ENCODE measurements at regions not wholly inside any gene's neighbourhood (a gene's known extent, or its start where the extent isn't known, plus 50 kb on each side); places are given as distances from the start of the nearest gene placed in this dataset.

- CTCF ChIA-PET, result interaction anchor here (0.6 kb wide), 1 partner anchor 679 kb away, joined by 4 read pairs; no protein-coding TSS in a partner anchor
- Mint-ChIP-seq H3K4me1 (no peaks in the 10 kb centered on the region), H3K9me3 (ENCODE audit: low read depth) (no peaks in the 10 kb centered on the region), H3K36me3 (ENCODE audit: low read depth) (no peaks in the 10 kb centered on the region), H3K4me3 (no peak overlapping the region), H3K27ac (no peak overlapping the region), H3K27me3 (peaks cover 17% of the 10 kb centered on the region)
- ATAC-seq, result no peak
- intact Hi-C loops (cut with DNase I, micrococcal nuclease), result no loop called here
- POLR2A ChIA-PET, result no interaction called here
- DNase-seq, result no peak
These were observed 133.9 kb upstream of the UBASH3B start for GRCh38 chr11:122521626-122522025.

DNA sequence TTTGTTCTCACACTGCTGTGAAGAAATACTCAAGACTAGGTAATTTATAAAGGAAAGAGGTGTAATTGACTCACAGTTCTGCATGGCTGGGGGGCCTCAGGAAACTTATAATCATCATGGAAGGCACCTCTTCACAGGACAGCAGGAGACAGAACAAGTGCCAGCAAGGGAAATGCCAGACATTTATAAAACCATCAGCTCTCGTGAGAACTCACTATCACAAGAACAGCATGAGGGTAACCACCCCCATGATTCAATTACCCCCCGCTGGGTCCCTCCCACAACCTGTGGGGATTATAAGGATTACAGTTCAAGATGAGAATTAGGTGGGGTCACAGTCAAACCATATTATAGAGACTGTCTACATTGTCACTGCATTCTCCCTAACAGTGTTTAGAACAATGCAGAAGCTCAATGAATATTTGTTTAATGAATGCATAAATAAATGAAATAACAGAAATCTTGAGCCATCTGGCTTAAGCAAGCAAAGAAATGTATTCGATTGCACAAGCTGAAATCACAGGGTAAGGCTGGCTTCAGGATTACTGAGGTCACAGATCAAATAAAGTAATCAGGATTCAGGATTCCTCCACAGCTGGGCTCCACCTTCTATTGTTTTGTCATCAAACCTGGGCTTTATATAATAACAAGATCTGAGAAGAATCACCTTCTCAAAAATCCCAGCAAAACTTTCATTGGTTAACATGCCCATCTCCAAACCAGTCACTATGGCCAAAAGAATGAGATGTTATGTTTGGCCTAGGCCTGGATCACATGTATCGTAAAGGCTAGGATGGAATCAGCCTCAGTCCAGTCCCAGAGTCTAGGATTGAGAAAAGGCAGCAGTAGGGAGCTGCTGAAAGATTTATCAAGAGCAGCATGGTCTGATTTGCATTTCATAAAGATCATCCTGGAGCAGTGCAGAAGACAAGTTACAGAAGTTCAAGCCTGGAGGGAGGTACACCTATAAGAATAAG is 137.8 kb upstream of the UBASH3B start:
- Mint-ChIP-seq H3K9me3 (ENCODE audit: low read depth) (no peaks in the 10 kb centered on the region), H3K27me3 (peaks cover 9% of the 10 kb centered on the region), H3K36me3 (ENCODE audit: low read depth) (no peaks in the 10 kb centered on the region), H3K27ac (no peak overlapping the region), H3K4me3 (no peak overlapping the region), H3K4me1 (no peaks in the 10 kb centered on the region)
- no peak for DNase-seq
- POLR2A ChIA-PET, result no interaction called here
- intact Hi-C loops (cut with DNase I, micrococcal nuclease), result no loop called here
- no peak for ATAC-seq
- CTCF ChIA-PET, result no interaction called here

- DNase-seq (no peak), ATAC-seq (no peak)
- Mint-ChIP-seq H3K4me3 (no peak overlapping the region), H3K4me1 (no peaks in the 10 kb centered on the region), H3K27me3 (peaks cover 8% of the 10 kb centered on the region), H3K9me3 (ENCODE audit: low read depth) (no peaks in the 10 kb centered on the region), H3K36me3 (ENCODE audit: low read depth) (no peaks in the 10 kb centered on the region), H3K27ac (no peak overlapping the region)
- intact Hi-C loops (cut with DNase I, micrococcal nuclease), result no loop called here
- POLR2A ChIA-PET, result no interaction called here
- CTCF ChIA-PET, result no interaction called here
These were observed 138.8 kb upstream of the UBASH3B start for GRCh38 chr11:122516686-122517085.

DNA sequence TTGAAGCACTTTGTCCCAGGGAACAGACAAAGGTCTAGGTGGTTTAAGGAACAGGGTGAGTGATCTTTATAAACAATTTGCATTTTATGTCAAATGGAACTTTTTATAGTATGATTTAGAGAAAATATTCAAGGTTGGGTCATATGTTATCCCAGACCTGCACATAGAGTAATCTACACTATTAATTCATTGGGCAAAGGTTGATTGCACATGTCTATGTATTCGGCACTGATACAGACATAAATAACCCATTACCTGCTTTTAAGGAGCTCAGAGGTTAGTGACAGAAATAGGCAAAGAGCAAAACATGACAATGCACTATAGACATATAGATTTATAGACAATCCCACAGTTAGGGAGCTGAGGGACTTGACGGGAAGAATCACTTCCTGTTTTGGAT is 141.5 kb upstream of the UBASH3B start:
- POLR2A ChIA-PET, result no interaction called here
- Mint-ChIP-seq H3K27ac (no peak overlapping the region), H3K9me3 (ENCODE audit: low read depth) (no peaks in the 10 kb centered on the region), H3K4me1 (no peaks in the 10 kb centered on the region), H3K4me3 (no peak overlapping the region), H3K27me3 (peaks cover 4% of the 10 kb centered on the region), H3K36me3 (ENCODE audit: low read depth) (no peaks in the 10 kb centered on the region)
- DNase-seq, result no peak
- intact Hi-C loops (cut with DNase I, micrococcal nuclease), result no loop called here
- CTCF ChIA-PET, result no interaction called here
- ATAC-seq, result no peak

- Mint-ChIP-seq H3K36me3 (ENCODE audit: low read depth) (no peaks in the 10 kb centered on the region), H3K4me3 (no peak overlapping the region), H3K27ac (no peak overlapping the region), H3K4me1 (no peaks in the 10 kb centered on the region), H3K27me3 (peaks cover 2% of the 10 kb centered on the region), H3K9me3 (ENCODE audit: low read depth) (no peaks in the 10 kb centered on the region)
- intact Hi-C loops (cut with DNase I, micrococcal nuclease), result no loop called here
- DNase-seq (no peak), ATAC-seq (no peak)
- ChIA-PET CTCF (no interaction called here), POLR2A (no interaction called here)
These were observed 142.2 kb upstream of the UBASH3B start for GRCh38 chr11:122513328-122513727.

- H3K27me3 Mint-ChIP-seq, result peaks cover 5% of the 10 kb centered on the region
- no peak overlapping the region for H3K4me3 Mint-ChIP-seq
- ATAC-seq, result no peak
- no peaks in the 10 kb centered on the region for H3K36me3 Mint-ChIP-seq (ENCODE audit: low read depth)
- H3K27ac Mint-ChIP-seq, result no peak overlapping the region
- H3K4me1 Mint-ChIP-seq, result no peaks in the 10 kb centered on the region
- no peaks in the 10 kb centered on the region for H3K9me3 Mint-ChIP-seq (ENCODE audit: low read depth)
- CTCF ChIA-PET, result no interaction called here
- intact Hi-C loops (cut with DNase I, micrococcal nuclease), result no loop called here
- DNase-seq, result no peak
- POLR2A ChIA-PET, result no interaction called here
These were observed 142.8 kb upstream of the UBASH3B start for GRCh38 chr11:122512688-122513087.

DNA sequence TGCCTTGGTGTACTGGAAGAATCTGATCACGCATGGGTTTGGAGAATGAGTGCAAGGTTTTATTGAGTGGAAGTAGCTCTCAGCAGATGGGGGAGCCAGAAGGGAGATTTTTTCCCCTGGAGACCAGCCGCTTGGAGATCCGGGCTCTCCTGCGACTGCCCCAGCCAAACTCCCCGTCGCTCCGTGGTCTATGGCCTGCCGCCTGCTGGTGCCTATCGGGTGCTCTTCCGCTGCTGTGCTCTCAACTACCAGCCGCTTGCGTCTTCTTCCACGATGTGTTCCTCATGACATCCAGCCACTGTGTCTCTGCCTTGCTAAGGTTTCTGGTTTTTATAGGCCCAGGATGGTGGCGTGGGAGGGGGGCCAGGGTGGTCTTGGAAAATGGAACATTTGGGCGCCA is 145.6 kb upstream of the UBASH3B start:
- ChIA-PET CTCF (interaction anchor here (0.6 kb wide), 2 partner anchors 25 to 513 kb away, joined by 3 read pairs; no protein-coding TSS in a partner anchor), POLR2A (no interaction called here)
- Mint-ChIP-seq H3K27me3 (peaks cover 21% of the 10 kb centered on the region), H3K4me1 (no peaks in the 10 kb centered on the region), H3K36me3 (ENCODE audit: low read depth) (no peaks in the 10 kb centered on the region), H3K4me3 (no peak overlapping the region), H3K27ac (no peak overlapping the region), H3K9me3 (ENCODE audit: low read depth) (no peaks in the 10 kb centered on the region)
- DNase-seq, result no peak
- intact Hi-C loops (cut with DNase I, micrococcal nuclease), result loop anchor here in 1 of 2 experiments (10.0 kb wide), 1 partner anchor 405 kb away; no protein-coding TSS in a partner anchor
- no peak for ATAC-seq

DNA sequence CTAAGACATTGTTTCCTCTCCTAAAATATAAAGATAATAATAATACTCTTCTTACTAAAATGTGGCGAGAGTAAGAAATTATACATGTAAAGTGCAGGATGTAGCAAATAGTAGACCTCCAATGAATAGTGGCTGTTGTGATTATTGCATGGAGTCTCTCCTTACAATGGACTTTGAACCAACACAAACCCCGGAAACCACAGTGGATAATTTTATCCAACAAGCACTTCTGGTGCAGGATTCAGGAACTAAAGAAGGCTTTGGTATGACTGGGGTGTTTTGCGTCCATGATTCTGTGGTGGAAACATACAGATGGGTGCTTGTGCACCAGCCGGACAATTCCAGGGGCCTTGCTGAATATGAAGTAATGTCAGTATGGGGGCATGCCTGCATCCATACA is 146.4 kb upstream of the UBASH3B start:
- ChIA-PET CTCF (interaction anchor here (0.6 kb wide), 2 partner anchors 26 to 797 kb away, joined by 3 read pairs; no protein-coding TSS in a partner anchor), POLR2A (no interaction called here)
- intact Hi-C loops (cut with DNase I, micrococcal nuclease), result loop anchor here in 1 of 2 experiments (10.0 kb wide), 1 partner anchor 404 kb away; no protein-coding TSS in a partner anchor
- Mint-ChIP-seq H3K9me3 (ENCODE audit: low read depth) (no peaks in the 10 kb centered on the region), H3K4me1 (no peaks in the 10 kb centered on the region), H3K27ac (no peak overlapping the region), H3K4me3 (no peak overlapping the region), H3K27me3 (peaks cover 24% of the 10 kb centered on the region), H3K36me3 (ENCODE audit: low read depth) (no peaks in the 10 kb centered on the region)
- no peak for DNase-seq
- ATAC-seq, result no peak

GRCh38 chr11:122505304-122506006 is 150.1 kb upstream of the UBASH3B start:
- peaks cover 33% of the 10 kb centered on the region for H3K27me3 Mint-ChIP-seq
- no peaks in the 10 kb centered on the region for H3K9me3 Mint-ChIP-seq (ENCODE audit: low read depth)
- H3K4me3 Mint-ChIP-seq, result no peak overlapping the region
- ATAC-seq (peak; percentile 77), DNase-seq (peak; percentile 78)
- CTCF ChIA-PET, result interaction anchor here (0.5 to 3.0 kb wide), 11 partner anchors 11 to 855 kb away, joined by 3 to 20 read pairs (median 4); no protein-coding TSS in a partner anchor
- intact Hi-C loops (cut with DNase I, micrococcal nuclease), result loop anchor here (1.0 to 10.0 kb wide), 4 partner anchors 290 to 851 kb away; no protein-coding TSS in a partner anchor
- no peak overlapping the region for H3K27ac Mint-ChIP-seq
- POLR2A ChIA-PET, result no interaction called here
- no peaks in the 10 kb centered on the region for H3K36me3 Mint-ChIP-seq (ENCODE audit: low read depth)
- H3K4me1 Mint-ChIP-seq, result no peaks in the 10 kb centered on the region

- CTCF ChIA-PET, result interaction anchor here (1.4 kb wide), 1 partner anchor 12 kb away, joined by 3 read pairs; no protein-coding TSS in a partner anchor
- no peaks in the 10 kb centered on the region for H3K4me1 Mint-ChIP-seq
These were observed 161.3 kb upstream of the UBASH3B start for GRCh38 chr11:122494221-122494620.

DNA sequence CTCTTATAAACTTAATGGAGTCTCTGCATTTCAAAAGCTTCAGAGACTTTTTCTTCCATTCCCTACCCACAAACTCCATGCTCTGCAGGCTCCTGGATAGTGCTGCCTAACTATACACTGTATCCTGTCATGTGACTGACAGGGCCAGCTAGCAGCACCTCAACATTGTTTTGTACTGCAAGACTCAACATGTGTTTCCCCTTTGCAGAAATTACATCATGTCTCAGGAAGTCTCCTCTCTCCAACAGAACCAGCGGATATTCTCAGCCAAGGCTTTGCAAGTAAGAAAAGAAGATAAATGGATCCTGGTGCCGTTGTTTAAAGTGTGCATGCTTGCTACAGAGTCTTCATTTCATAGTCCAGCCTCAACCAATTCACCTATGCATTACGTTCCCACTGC is 164.0 kb upstream of the UBASH3B start:
- peaks cover under 1% of the 10 kb centered on the region for H3K9me3 Mint-ChIP-seq (ENCODE audit: low read depth)
- intact Hi-C loops (cut with DNase I, micrococcal nuclease), result no loop called here
- H3K36me3 Mint-ChIP-seq (ENCODE audit: low read depth), result no peaks in the 10 kb centered on the region
- ChIA-PET POLR2A (no interaction called here), CTCF (interaction anchor here (1.1 kb wide), 1 partner anchor 14 kb away, joined by 3 read pairs; no protein-coding TSS in a partner anchor)
- H3K27me3 Mint-ChIP-seq, result peaks cover 8% of the 10 kb centered on the region
- no peaks in the 10 kb centered on the region for H3K4me1 Mint-ChIP-seq
- no peak for ATAC-seq
- H3K27ac Mint-ChIP-seq, result no peak overlapping the region
- DNase-seq, result no peak
- no peak overlapping the region for H3K4me3 Mint-ChIP-seq

More at GRCh38 chr11:122494221-122494620, 161.3 kb upstream of the UBASH3B start:
- Mint-ChIP-seq H3K27me3 (peaks cover 8% of the 10 kb centered on the region), H3K9me3 (ENCODE audit: low read depth) (peaks cover 3% of the 10 kb centered on the region), H3K27ac (no peak overlapping the region), H3K36me3 (ENCODE audit: low read depth) (no peaks in the 10 kb centered on the region), H3K4me3 (no peak overlapping the region)
- ATAC-seq (no peak), DNase-seq (no peak)
- POLR2A ChIA-PET, result no interaction called here
- intact Hi-C loops (cut with DNase I, micrococcal nuclease), result no loop called here
